IMR-90 (cell line): ENCODE measurements at regions not wholly inside any gene's neighbourhood (a gene's known extent, or its start where the extent isn't known, plus 50 kb on each side); places are given as distances from the start of the nearest gene placed in this dataset.

Experiments
- ATAC-seq: fragments of 200-7000 bp; cut with Tn5 transposase; 2 replicates; pipeline ENCODE4 v1.9.1; 2020; ENCODE audit warnings: low read depth, mild to moderate bottlenecking, moderate library complexity
- BruUV-seq: library from RNA; stranded (reverse); fragments of 400-500 nt; replicated peaks from 2 replicates; lab custom pipeline; 2021; lab: Mats Ljungman, UMichigan
- CTCF ChIA-PET: fragments of 300-600 bp; formaldehyde crosslinking; extraction: SDS; loops from one replicate; lab custom pipeline; 2021; ENCODE audit warnings: antibody characterized with exemption; lab: Yijun Ruan, JAX
- POLR2A ChIA-PET: fragments of 300-600 bp; sonication (Branson Sonifier 250); formaldehyde crosslinking; loops from one replicate; lab custom pipeline; 2022; ENCODE audit warnings: antibody characterized with exemption; ENCODE audit not compliant: unreplicated experiment; lab: Charles Lee
- DNase-seq: peaks from one replicate; pipeline ENCODE4 v3.0.0; 2013
- H2AFZ ChIP-seq: replicated peaks from 2 replicates; pipeline ENCODE3; 2013; ENCODE audit warnings: low read length, mild to moderate bottlenecking; ENCODE audit not compliant: poor library complexity
- H2AK5ac ChIP-seq: 2 replicates; pipeline ENCODE4 v1.6.1; 2013; ENCODE audit warnings: low read depth, low read length, inconsistent platforms
- H2AK9ac ChIP-seq: replicated peaks from 2 replicates; pipeline ENCODE3; 2013; ENCODE audit warnings: mild to moderate bottlenecking, low read depth, low read length, moderate library complexity; ENCODE audit not compliant: poor library complexity
- H2BK120ac ChIP-seq: 2 replicates; pipeline ENCODE4 v1.6.1; 2013; ENCODE audit warnings: low read depth, low read length, inconsistent platforms
- H2BK15ac ChIP-seq: 3 replicates; pipeline ENCODE4 v1.6.1; 2013; ENCODE audit warnings: low read depth, low read length, inconsistent platforms
- H2BK20ac ChIP-seq: 2 replicates; pipeline ENCODE4 v1.6.1; 2013; ENCODE audit warnings: low read depth, mild to moderate bottlenecking, inconsistent platforms, low read length, moderate library complexity
- H2BK5ac ChIP-seq: 2 replicates; pipeline ENCODE4 v1.6.1; 2013; ENCODE audit warnings: mild to moderate bottlenecking, low read depth, low read length, inconsistent platforms; ENCODE audit not compliant: poor library complexity, severe bottlenecking
- H3K14ac ChIP-seq: replicated peaks from 2 replicates; pipeline ENCODE4 v1.6.1; 2013; ENCODE audit warnings: low read depth, low read length, inconsistent platforms
- H3K18ac ChIP-seq: 2 replicates; pipeline ENCODE4 v1.6.1; 2013; ENCODE audit warnings: low read depth, low read length, control low read depth
- H3K23ac ChIP-seq: 2 replicates; pipeline ENCODE4 v1.6.1; 2013; ENCODE audit warnings: low read depth, low read length, inconsistent platforms
- H3K27ac ChIP-seq: 2 replicates; pipeline ENCODE4 v1.5.1; 2013; ENCODE audit warnings: mild to moderate bottlenecking, control low read depth, low read length; ENCODE audit not compliant: insufficient read depth
- H3K27me3 ChIP-seq: 2 replicates; pipeline ENCODE4 v1.6.1; 2013; ENCODE audit warnings: low read length; ENCODE audit not compliant: control insufficient read depth, insufficient read depth
- H3K36me3 ChIP-seq: 2 replicates; pipeline ENCODE4 v1.6.1; 2013; ENCODE audit warnings: low read length, mixed read lengths; ENCODE audit not compliant: control insufficient read depth, insufficient read depth
- H3K4ac ChIP-seq: 2 replicates; pipeline ENCODE4 v1.6.1; 2013; ENCODE audit warnings: low read depth, low read length, inconsistent platforms
- H3K4me1 ChIP-seq: 2 replicates; pipeline ENCODE4 v1.6.1; 2013; ENCODE audit warnings: low read length, mixed read lengths; ENCODE audit not compliant: control insufficient read depth, insufficient read depth
- H3K4me2 ChIP-seq: 2 replicates; pipeline ENCODE4 v1.6.1; 2013; ENCODE audit warnings: low read depth, mild to moderate bottlenecking, control low read depth, low read length, moderate library complexity
- H3K4me3 ChIP-seq: 2 replicates; pipeline ENCODE4 v1.5.1; 2013; ENCODE audit warnings: low read depth, mild to moderate bottlenecking, control low read depth, low read length, moderate library complexity; ENCODE audit not compliant: insufficient read depth
- H3K56ac ChIP-seq: 2 replicates; pipeline ENCODE4 v1.6.1; 2013; ENCODE audit warnings: low read length, inconsistent platforms; ENCODE audit not compliant: insufficient read depth; ENCODE audit errors: extremely low read depth
- H3K79me1 ChIP-seq, 2 experiments: 2 replicates each; pipeline ENCODE4 v1.6.1; 2013; ENCODE audit warnings: low read length in 2 of 2, inconsistent platforms in 1 of 2, low read depth in 1 of 2
- H3K9ac ChIP-seq: 2 replicates; pipeline ENCODE4 v1.6.1; 2013; ENCODE audit warnings: low read depth, low read length, control low read depth
- H3K9me1 ChIP-seq: 2 replicates; pipeline ENCODE4 v1.6.1; 2013; ENCODE audit warnings: low read length, inconsistent platforms; ENCODE audit not compliant: insufficient read depth
- H3K9me3 ChIP-seq: 2 replicates; pipeline ENCODE4 v1.6.1; 2013; ENCODE audit warnings: low read length; ENCODE audit not compliant: control insufficient read depth, insufficient read depth
- H4K20me1 ChIP-seq: 2 replicates; pipeline ENCODE4 v1.6.1; 2013; ENCODE audit warnings: low read length, inconsistent platforms; ENCODE audit not compliant: insufficient read depth
- H4K5ac ChIP-seq: 2 replicates; pipeline ENCODE4 v1.6.1; 2013; ENCODE audit warnings: mild to moderate bottlenecking, low read depth, low read length, control low read depth
- H4K8ac ChIP-seq, 2 experiments: 2 replicates each; pipeline ENCODE4 v1.6.1; 2013; ENCODE audit warnings: low read depth in 2 of 2, low read length in 2 of 2, control low read depth in 1 of 2, inconsistent platforms in 1 of 2
- H4K91ac ChIP-seq: 2 replicates; pipeline ENCODE4 v1.6.1; 2013; ENCODE audit warnings: low read depth, low read length, inconsistent platforms; ENCODE audit not compliant: insufficient read depth
- BHLHE40 ChIP-seq: fragments of 150-350 bp; IDR thresholded peaks from 2 replicates; pipeline ENCODE4 v1.6.1; 2016; ENCODE audit warnings: mild to moderate bottlenecking, low read depth, low read length
- CEBPB ChIP-seq: IDR thresholded peaks from 2 replicates; pipeline ENCODE4 v1.6.1; 2012; ENCODE audit warnings: low read depth, low read length, improper control_type of control experiment
- CHD1 ChIP-seq: IDR thresholded peaks from 2 replicates; pipeline ENCODE4 v1.6.1; 2012; ENCODE audit warnings: low read depth, low read length, improper control_type of control experiment
- CTCF ChIP-seq: conservative IDR thresholded peaks from 2 replicates; pipeline ENCODE4 v1.5.1; 2012; ENCODE audit warnings: mild to moderate bottlenecking, low read depth, low read length, improper control_type of control experiment
- ELK1 ChIP-seq: fragments of 150-350 bp; IDR thresholded peaks from 2 replicates; pipeline ENCODE4 v1.6.1; 2016; ENCODE audit warnings: low read depth, mild to moderate bottlenecking, low read length, moderate library complexity, borderline replicate concordance
- MAFK ChIP-seq: IDR thresholded peaks from 2 replicates; pipeline ENCODE4 v1.6.1; 2012; ENCODE audit warnings: low read depth, low read length, improper control_type of control experiment
- MXI1 ChIP-seq: IDR thresholded peaks from 2 replicates; pipeline ENCODE4 v1.6.1; 2012; ENCODE audit warnings: low read depth, mild to moderate bottlenecking, low read length, moderate library complexity, borderline replicate concordance
- POLR2A ChIP-seq: IDR thresholded peaks from 2 replicates; pipeline ENCODE4 v1.6.1; 2012; ENCODE audit warnings: mild to moderate bottlenecking, low read depth, low read length
- RAD21 ChIP-seq: IDR thresholded peaks from 2 replicates; pipeline ENCODE4 v1.6.1; 2012; ENCODE audit warnings: low read length, improper control_type of control experiment
- RFX5 ChIP-seq: IDR thresholded peaks from 2 replicates; pipeline ENCODE4 v1.8.0; 2012; ENCODE audit warnings: low read depth, mild to moderate bottlenecking, low read length, moderate library complexity
- SMC3 ChIP-seq: fragments of 150-350 bp; IDR thresholded peaks from 2 replicates; pipeline ENCODE4 v1.6.1; 2016; ENCODE audit warnings: low read depth, mild to moderate bottlenecking, antibody characterized with exemption, low read length, moderate library complexity
- USF2 ChIP-seq: fragments of 150-350 bp; IDR thresholded peaks from 2 replicates; pipeline ENCODE4 v1.6.1; 2017; ENCODE audit warnings: mild to moderate bottlenecking, antibody characterized with exemption, low read length, low read depth
- WGBS, 2 experiments: methylation state at CpG; one replicate each; pipeline versions ENCODE4 v1.1.5 to v1.1.7; 2013; ENCODE audit warnings: missing lambda C conversion rate in 2 of 2; ENCODE audit not compliant: insufficient read length in 1 of 2; ENCODE audit errors: extremely low coverage in 2 of 2; 5-methylcytosine and 5-hydroxymethylcytosine counted together
- dilution Hi-C: fragments of 300-500 bp; cut with HindIII; formaldehyde crosslinking; loops from one replicate; pipeline ENCODE4 v1.14.3; 2018; ENCODE audit warnings: low sequenced_read_pairs; ENCODE audit not compliant: unreplicated experiment
- in situ Hi-C: fragments of 300-500 bp; cut with MboI; formaldehyde crosslinking; loops from 3 replicates; pipeline ENCODE4 v1.14.3; 2019; ENCODE audit warnings: low sequenced_read_pairs, inconsistent platforms, mixed read lengths
- intact Hi-C: fragments of 100-400 bp; cut with micrococcal nuclease; formaldehyde crosslinking; loops from 2 replicates; pipeline ENCODE4 v1.10.0; 2022

DNA sequence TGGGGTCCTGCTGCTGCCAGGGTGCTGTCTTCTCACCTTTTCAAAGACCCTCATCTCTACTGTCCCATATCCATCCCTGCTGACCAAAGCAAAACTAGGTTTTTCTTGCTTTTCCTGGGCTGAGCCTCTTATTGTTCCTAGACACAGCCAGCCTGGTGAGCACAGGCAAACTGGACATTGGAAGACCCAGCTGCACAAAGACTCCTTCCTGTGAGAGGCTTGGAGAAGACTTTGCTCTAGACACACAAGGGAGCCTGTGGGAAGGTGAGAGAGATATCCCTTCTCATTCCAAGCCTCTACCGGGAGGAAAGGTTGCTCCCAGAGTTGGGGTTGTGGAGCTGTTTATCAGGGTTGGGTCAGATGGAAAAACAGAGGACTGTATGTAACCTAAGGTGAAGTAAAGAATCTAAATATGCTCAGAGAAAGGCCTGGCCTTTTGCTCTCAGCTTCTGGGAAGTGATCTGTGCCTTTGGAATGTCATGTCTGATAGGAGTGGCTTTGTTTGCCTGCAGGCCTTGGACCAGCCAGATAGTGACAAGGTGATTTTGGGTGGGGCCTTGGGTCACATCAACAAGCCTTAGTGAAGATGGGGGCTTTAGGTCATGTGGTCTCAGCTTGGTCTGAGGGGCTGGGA lies 87.6 kb upstream of the RUNX1 start:
- Histone ChIP-seq H4K91ac (peak overlapping the region; percentile 94), H2BK15ac (peak overlapping the region; percentile 92), H3K4me2 (peak overlapping the region; percentile 40; the same call in 1 of the 2 replicates), H2AK9ac (peak overlapping the region; percentile 84), H4K20me1 (no peaks in the 10 kb centered on the region), H3K9me1 (peaks cover 21% of the 10 kb centered on the region), H3K79me1 (0 out of 4 replicates have a peak, but pooled peaks cover 0 to 8% of the 10 kb centered on the region in 2 experiments), H2BK5ac (peak overlapping the region; percentile 88), H3K36me3 (no peaks in the 10 kb centered on the region), H3K4me1 (peaks cover 14% of the 10 kb centered on the region), H3K9me3 (no peaks in the 10 kb centered on the region), H3K9ac (peak overlapping the region; percentile 30), H3K4ac (peak overlapping the region; percentile 80), H2BK20ac (peak overlapping the region; percentile 92), H4K8ac (peak overlapping the region; percentile 81 to 91), H3K14ac (peak overlapping the region; percentile 89), H2AFZ (peak overlapping the region; percentile 92), H4K5ac (peak overlapping the region; percentile 88), H3K27ac (peak overlapping the region; percentile 77), H3K27me3 (no peaks in the 10 kb centered on the region), H2BK120ac (peak overlapping the region; percentile 90), H3K18ac (peak overlapping the region; percentile 94), H2AK5ac (peak overlapping the region; percentile 91), H3K56ac (peak overlapping the region; percentile 75), H3K4me3 (no peak overlapping the region), H3K23ac (peak overlapping the region; percentile 69)
- intact Hi-C loops (no loop called here), dilution Hi-C loops (no loop called here), in situ Hi-C loops (no loop called here)
- no TSS peak for BruUV-seq
- TF ChIP-seq ELK1 (no peak), CEBPB (no peak), CTCF (no peak), RAD21 (no peak), MAFK (no peak), SMC3 (no peak), USF2 (no peak), CHD1 (no peak), POLR2A (no peak), MXI1 (no peak), BHLHE40 (no peak), RFX5 (no peak)
- ATAC-seq (peak; percentile 87), DNase-seq (peak; percentile 62)
- ChIA-PET CTCF (interaction anchor here (0.7 kb wide), 1 partner anchor 1621 kb away, joined by 3 read pairs; no protein-coding TSS in a partner anchor), POLR2A (interaction anchor here (0.6 kb wide), 1 partner anchor 300 kb away, joined by 3 read pairs; no protein-coding TSS in a partner anchor)
- no CpG with 5 or more reads among the region's 1 CpG for WGBS, 2 experiments
